SK-N-SH (cell line): ENCODE measurements at regions not wholly inside any gene's neighbourhood (a gene's known extent, or its start where the extent isn't known, plus 50 kb on each side); places are given as distances from the start of the nearest gene placed in this dataset.

Experiments
- EP300 ChIP-seq, 2 experiments: IDR thresholded peaks; 2 replicates each; pipeline versions ENCODE4 v1.4.0 to v1.6.1; 2012; ENCODE audit warnings: borderline replicate concordance in 1 of 2, low read depth in 1 of 2, low read length in 1 of 2
- FOXM1 ChIP-seq: IDR thresholded peaks from 2 replicates; pipeline ENCODE4 v1.4.0; 2012; ENCODE audit warnings: low read depth, mild to moderate bottlenecking
- NRF1 ChIP-seq: IDR thresholded peaks from 2 replicates; pipeline ENCODE4 v1.6.1; 2012; ENCODE audit warnings: low read depth, mild to moderate bottlenecking, low read length
- RFX5 ChIP-seq: IDR thresholded peaks from 2 replicates; pipeline ENCODE4 v1.6.1; 2012; ENCODE audit warnings: mild to moderate bottlenecking, improper control_type of control experiment, low read length
- SIN3A ChIP-seq: IDR thresholded peaks from 2 replicates; pipeline ENCODE4 v1.6.1; 2012; ENCODE audit warnings: low read depth, mild to moderate bottlenecking, low read length, moderate library complexity, borderline replicate concordance
- SMC3 ChIP-seq: IDR thresholded peaks from 2 replicates; pipeline ENCODE4 v1.6.1; 2012; ENCODE audit warnings: low read depth, low read length, improper control_type of control experiment
- TCF12 ChIP-seq: IDR thresholded peaks from 2 replicates; pipeline ENCODE4 v1.4.0; 2012
- TEAD4 ChIP-seq: IDR thresholded peaks from 2 replicates; pipeline ENCODE4 v1.4.0; 2012; ENCODE audit warnings: mild to moderate bottlenecking, borderline replicate concordance; ENCODE audit not compliant: insufficient read depth
- TF ChIP-seq, protein P1 (sequence below): fragments of 200-600 bp; sonication (generic); IDR thresholded peaks from 2 replicates; pipeline ENCODE4 v1.6.1; 2017; ENCODE audit warnings: antibody characterized with exemption, mild to moderate bottlenecking, moderate library complexity

DNA sequence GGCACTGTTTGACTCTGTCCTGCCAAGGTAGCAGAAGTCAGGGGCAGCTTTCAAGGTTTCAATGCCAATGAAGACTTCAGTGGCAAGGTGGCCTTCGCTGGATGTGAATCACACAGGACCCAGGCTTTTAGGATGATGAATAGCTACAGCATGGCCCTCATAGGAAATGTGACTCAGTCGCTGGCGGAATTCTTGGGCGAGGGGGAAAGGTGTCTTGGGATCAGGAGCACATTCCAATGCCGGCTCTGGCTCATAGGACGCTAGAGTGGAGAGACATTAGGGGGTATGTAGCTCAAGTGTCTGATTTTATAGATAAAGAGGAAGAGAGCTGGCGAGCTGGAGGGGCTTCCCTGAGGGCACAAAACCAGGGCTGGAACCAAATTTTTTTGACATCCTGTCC, 68.6 kb downstream of the SMIM21 start:
- TF ChIP-seq TCF12 (no peak), RFX5 (no peak), NRF1 (no peak), FOXM1 (no peak), SMC3 (no peak), SIN3A (no peak), TEAD4 (no peak), EP300 (IDR thresholded peaks at IDR 0.05; ENCODE audit: borderline replicate concordance in 1 of 2, low read depth in 1 of 2, low read length in 1 of 2) (no peak)
- TF ChIP-seq, protein P1, sequence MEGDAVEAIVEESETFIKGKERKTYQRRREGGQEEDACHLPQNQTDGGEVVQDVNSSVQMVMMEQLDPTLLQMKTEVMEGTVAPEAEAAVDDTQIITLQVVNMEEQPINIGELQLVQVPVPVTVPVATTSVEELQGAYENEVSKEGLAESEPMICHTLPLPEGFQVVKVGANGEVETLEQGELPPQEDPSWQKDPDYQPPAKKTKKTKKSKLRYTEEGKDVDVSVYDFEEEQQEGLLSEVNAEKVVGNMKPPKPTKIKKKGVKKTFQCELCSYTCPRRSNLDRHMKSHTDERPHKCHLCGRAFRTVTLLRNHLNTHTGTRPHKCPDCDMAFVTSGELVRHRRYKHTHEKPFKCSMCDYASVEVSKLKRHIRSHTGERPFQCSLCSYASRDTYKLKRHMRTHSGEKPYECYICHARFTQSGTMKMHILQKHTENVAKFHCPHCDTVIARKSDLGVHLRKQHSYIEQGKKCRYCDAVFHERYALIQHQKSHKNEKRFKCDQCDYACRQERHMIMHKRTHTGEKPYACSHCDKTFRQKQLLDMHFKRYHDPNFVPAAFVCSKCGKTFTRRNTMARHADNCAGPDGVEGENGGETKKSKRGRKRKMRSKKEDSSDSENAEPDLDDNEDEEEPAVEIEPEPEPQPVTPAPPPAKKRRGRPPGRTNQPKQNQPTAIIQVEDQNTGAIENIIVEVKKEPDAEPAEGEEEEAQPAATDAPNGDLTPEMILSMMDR: no peak
